Aorta (tissue), 5 donors: ENCODE measurements at regions not wholly inside any gene's neighbourhood (a gene's known extent, or its start where the extent isn't known, plus 50 kb on each side); places are given as distances from the start of the nearest gene placed in this dataset.

Experiments used
- ATAC-seq: fragments of 200-7000 bp; cut with Tn5 transposase; one replicate; pipeline ENCODE4 v1.9.1; 2022; ENCODE audit warnings: moderate library complexity; ENCODE audit not compliant: low FRiP score
- DNase-seq, 2 donors: peaks; one replicate each; pipeline ENCODE4 v3.0.0-alpha.2; 2020
- H3K27ac ChIP-seq, 2 donors: one replicate each; pipeline ENCODE4 v1.5.1; 2013; ENCODE audit warnings: low read length in 2 of 2, mild to moderate bottlenecking in 2 of 2, moderate library complexity in 2 of 2, control low read depth in 1 of 2, inconsistent platforms in 1 of 2, low read depth in 1 of 2
- H3K27me3 ChIP-seq, 2 donors: one replicate each; pipeline ENCODE4 v1.6.1; 2013; ENCODE audit warnings: control low read depth in 1 of 2, low read length in 1 of 2, mild to moderate bottlenecking in 1 of 2, moderate library complexity in 1 of 2; ENCODE audit not compliant: insufficient read depth in 2 of 2, control insufficient read depth in 1 of 2
- H3K36me3 ChIP-seq, 2 donors: one replicate each; pipeline ENCODE4 v1.6.1; 2013; ENCODE audit warnings: control low read depth in 1 of 2, low read length in 1 of 2, mild to moderate bottlenecking in 1 of 2; ENCODE audit not compliant: insufficient read depth in 2 of 2, control insufficient read depth in 1 of 2
- H3K4me1 ChIP-seq, 2 donors: one replicate each; pipeline ENCODE4 v1.6.1; 2013; ENCODE audit warnings: low read length in 2 of 2, control low read depth in 1 of 2, mild to moderate bottlenecking in 1 of 2, moderate library complexity in 1 of 2; ENCODE audit not compliant: insufficient read depth in 2 of 2, control insufficient read depth in 1 of 2
- H3K4me3 ChIP-seq, 2 donors: one replicate each; pipeline ENCODE4 v1.5.1; 2013; ENCODE audit warnings: low read length in 2 of 2, control low read depth in 1 of 2, mild to moderate bottlenecking in 1 of 2
- H3K9me3 ChIP-seq: one replicate; pipeline ENCODE4 v1.6.1; 2013; ENCODE audit warnings: mild to moderate bottlenecking, low read length; ENCODE audit not compliant: control insufficient read depth
- WGBS, 2 donors: extraction: QIAGEN DNeasy Blood & Tissue Kit; methylation state at CpG; one replicate each; pipeline ENCODE4 v1.1.7; 2013; 5-methylcytosine and 5-hydroxymethylcytosine counted together
- intact Hi-C, 2 donors: fragments of 100-400 bp; cut with DNase I; formaldehyde crosslinking; loops; one replicate each; pipeline versions ENCODE4 v1.14.2 to v1.15.0; 2022
- donor health status: healthy with polysubstance abuse.
- donor health status: Bipolar disorder and iron deficiency.
- donor health status: DM: no; HTN: no; CAD: no.
- donor health status: DM: no; HTN: no; CAD: no.
- donor health status: DM: yes; HTN: yes; CAD: no.

- no peak for DNase-seq
- Histone ChIP-seq H3K9me3 (no peaks in the 10 kb centered on the region), H3K27me3 (no peaks in the 10 kb centered on the region), H3K4me1 (no peaks in the 10 kb centered on the region), H3K27ac (no peak overlapping the region), H3K36me3 (no peaks in the 10 kb centered on the region), H3K4me3 (no peak overlapping the region)
- 97 to 98% methylated on average over 1 of the region's 1 CpG for WGBS, 2 donors
- intact Hi-C loops: no loop called here
- ATAC-seq: no peak
Observed at GRCh38 chr1:80468356-80468755, 1332.4 kb upstream of the ADGRL2 start.

- ATAC-seq: no peak
- Histone ChIP-seq H3K4me1 (no peaks in the 10 kb centered on the region), H3K27me3 (no peaks in the 10 kb centered on the region), H3K4me3 (no peak overlapping the region), H3K9me3 (no peaks in the 10 kb centered on the region), H3K36me3 (no peaks in the 10 kb centered on the region), H3K27ac (no peak overlapping the region)
- DNase-seq: no peak
- 91 to 97% methylated on average over 1 of the region's 1 CpG for WGBS, 2 donors
- intact Hi-C loops: no loop called here
Observed at GRCh38 chr1:80462006-80462405, 1338.7 kb upstream of the ADGRL2 start.

GRCh38 chr1:80457409-80457808 lies 1343.3 kb upstream of the ADGRL2 start:
- no peak for ATAC-seq
- 51 to 56% methylated on average over 2 of the region's 2 CpGs for WGBS, 2 donors
- Histone ChIP-seq H3K4me3 (no peak overlapping the region), H3K9me3 (no peaks in the 10 kb centered on the region), H3K27ac (no peak overlapping the region), H3K4me1 (no peaks in the 10 kb centered on the region), H3K36me3 (no peaks in the 10 kb centered on the region), H3K27me3 (no peaks in the 10 kb centered on the region)
- DNase-seq: no peak
- intact Hi-C loops: no loop called here

- DNase-seq (no peak), ATAC-seq (no peak)
- H3K4me3 ChIP-seq: no peak overlapping the region
- no peaks in the 10 kb centered on the region for H3K4me1 ChIP-seq
- H3K27ac ChIP-seq: no peak overlapping the region
- H3K36me3 ChIP-seq: no peaks in the 10 kb centered on the region
- 8 to 20% methylated on average over 2 of the region's 2 CpGs for WGBS, 2 donors
- H3K27me3 ChIP-seq: no peaks in the 10 kb centered on the region
- no peaks in the 10 kb centered on the region for H3K9me3 ChIP-seq
- intact Hi-C loops: no loop called here
Observed at GRCh38 chr1:80453775-80454174, 1347.0 kb upstream of the ADGRL2 start.

- no peaks in the 10 kb centered on the region for H3K4me1 ChIP-seq
- H3K27ac ChIP-seq: no peak overlapping the region
- no peak overlapping the region for H3K4me3 ChIP-seq
- intact Hi-C loops: no loop called here
- H3K36me3 ChIP-seq: no peaks in the 10 kb centered on the region
- ATAC-seq (no peak), DNase-seq (no peak)
- H3K27me3 ChIP-seq: no peaks in the 10 kb centered on the region
- no peaks in the 10 kb centered on the region for H3K9me3 ChIP-seq
- WGBS, 2 donors: 96% methylated on average over 2 of the region's 2 CpGs
Observed at GRCh38 chr1:80450711-80451110, 1350.0 kb upstream of the ADGRL2 start.

GRCh38 chr1:80448081-80448480 lies 1352.7 kb upstream of the ADGRL2 start:
- WGBS, 2 donors: 6 to 16% methylated on average over 5 of the region's 5 CpGs
- DNase-seq (no peak), ATAC-seq (no peak)
- Histone ChIP-seq H3K4me3 (no peak overlapping the region), H3K4me1 (no peaks in the 10 kb centered on the region), H3K36me3 (no peaks in the 10 kb centered on the region), H3K9me3 (no peaks in the 10 kb centered on the region), H3K27me3 (no peaks in the 10 kb centered on the region), H3K27ac (no peak overlapping the region)
- intact Hi-C loops: no loop called here

- Histone ChIP-seq H3K27me3 (no peaks in the 10 kb centered on the region), H3K9me3 (no peaks in the 10 kb centered on the region), H3K36me3 (no peaks in the 10 kb centered on the region), H3K27ac (no peak overlapping the region), H3K4me1 (no peaks in the 10 kb centered on the region), H3K4me3 (no peak overlapping the region)
- ATAC-seq: no peak
- no peak for DNase-seq
- WGBS, 2 donors: 74 to 83% methylated on average over 1 of the region's 1 CpG
- intact Hi-C loops: no loop called here
Observed at GRCh38 chr1:80447526-80447925, 1353.2 kb upstream of the ADGRL2 start.

- ATAC-seq (no peak), DNase-seq (no peak)
- Histone ChIP-seq H3K9me3 (no peaks in the 10 kb centered on the region), H3K36me3 (no peaks in the 10 kb centered on the region), H3K4me3 (no peak overlapping the region), H3K4me1 (no peaks in the 10 kb centered on the region), H3K27me3 (no peaks in the 10 kb centered on the region), H3K27ac (no peak overlapping the region)
- intact Hi-C loops: no loop called here
- WGBS, 2 donors: 64 to 73% methylated on average over 4 of the region's 4 CpGs
Observed at GRCh38 chr1:80445033-80445432, 1355.7 kb upstream of the ADGRL2 start.

- intact Hi-C loops: no loop called here
- no peaks in the 10 kb centered on the region for H3K4me1 ChIP-seq
- WGBS, 2 donors: 84 to 87% methylated on average over 3 of the region's 3 CpGs
Observed at GRCh38 chr1:80444171-80444570, 1356.6 kb upstream of the ADGRL2 start.

More at GRCh38 chr1:80444171-80444570, 1356.6 kb upstream of the ADGRL2 start:
- DNase-seq: no peak
- ATAC-seq: no peak
- Histone ChIP-seq H3K4me3 (no peak overlapping the region), H3K36me3 (no peaks in the 10 kb centered on the region), H3K27ac (no peak overlapping the region), H3K27me3 (no peaks in the 10 kb centered on the region), H3K9me3 (no peaks in the 10 kb centered on the region)
